Cardiac muscle cell (in vitro differentiated cells and primary cell): ENCODE measurements at regions not wholly inside any gene's neighbourhood (a gene's known extent, or its start where the extent isn't known, plus 50 kb on each side); places are given as distances from the start of the nearest gene placed in this dataset.

Experiments
- DNase-seq, 2 donors: peaks; one replicate each; pipeline versions ENCODE4 v3.0.0 to v3.0.0-alpha.2; 2010 to 2017; ENCODE audit warnings: low read depth in 1 of 2, low spot score in 1 of 2
- H3K27ac ChIP-seq: fragments of 200-600 bp; sonication (generic); 2 replicates; pipeline ENCODE4 v1.5.1; 2016
- H3K27me3 ChIP-seq: fragments of 200-600 bp; sonication (generic); 2 replicates; pipeline ENCODE4 v1.6.0; 2016; ENCODE audit warnings: control low read depth
- H3K36me3 ChIP-seq: fragments of 200-600 bp; sonication (generic); 2 replicates; pipeline ENCODE4 v1.5.1; 2016; ENCODE audit warnings: control low read depth
- H3K4me1 ChIP-seq: fragments of 200-600 bp; sonication (generic); 2 replicates; pipeline ENCODE4 v1.8.1; 2017; ENCODE audit warnings: low read depth, mild to moderate bottlenecking, mixed run types
- H3K4me3 ChIP-seq: fragments of 200-600 bp; sonication (generic); 2 replicates; pipeline ENCODE4 v1.5.1; 2016; ENCODE audit warnings: mild to moderate bottlenecking
- H3K9me3 ChIP-seq: fragments of 200-600 bp; sonication (generic); 2 replicates; pipeline ENCODE4 v1.5.1; 2017; ENCODE audit warnings: low read depth, mild to moderate bottlenecking, control low read depth
- CTCF ChIP-seq: IDR thresholded peaks from 2 replicates; pipeline ENCODE4 v1.5.1; 2012; ENCODE audit warnings: low read depth, mild to moderate bottlenecking, low read length

DNA sequence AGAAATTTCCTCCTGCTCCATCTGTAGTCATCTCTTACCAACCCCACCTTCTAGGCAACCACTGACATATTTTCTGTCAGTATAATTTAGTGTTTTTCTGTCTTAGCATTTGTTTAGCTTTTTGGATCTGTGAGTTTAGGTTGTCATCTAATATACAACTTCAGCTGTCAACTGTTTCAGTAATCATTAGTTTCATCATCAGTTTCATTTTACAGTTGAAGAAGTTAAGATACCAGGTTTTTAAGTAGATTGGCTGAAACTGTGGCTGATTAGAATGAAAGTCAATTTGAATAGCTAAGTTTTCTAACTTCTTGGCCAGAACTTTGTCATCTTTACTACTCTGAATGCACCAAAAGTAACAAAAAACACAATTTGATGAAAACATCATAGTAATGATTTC is 1957.3 kb downstream of the NCAM2 start:
- no peak overlapping the region for H3K4me3 ChIP-seq
- H3K27ac ChIP-seq: no peak overlapping the region
- TF ChIP-seq CTCF: no peak
- H3K4me1 ChIP-seq: no peaks in the 10 kb centered on the region
- DNase-seq: no peak
- H3K27me3 ChIP-seq: no peaks in the 10 kb centered on the region
- no peaks in the 10 kb centered on the region for H3K9me3 ChIP-seq
- no peaks in the 10 kb centered on the region for H3K36me3 ChIP-seq

GRCh38 chr21:22961258-22961657 is 1963.0 kb downstream of the NCAM2 start:
- Histone ChIP-seq H3K27ac (no peak overlapping the region), H3K27me3 (no peaks in the 10 kb centered on the region), H3K9me3 (no peaks in the 10 kb centered on the region), H3K4me1 (no peaks in the 10 kb centered on the region), H3K4me3 (no peak overlapping the region), H3K36me3 (no peaks in the 10 kb centered on the region)
- no peak for TF ChIP-seq CTCF
- no peak for DNase-seq

DNA sequence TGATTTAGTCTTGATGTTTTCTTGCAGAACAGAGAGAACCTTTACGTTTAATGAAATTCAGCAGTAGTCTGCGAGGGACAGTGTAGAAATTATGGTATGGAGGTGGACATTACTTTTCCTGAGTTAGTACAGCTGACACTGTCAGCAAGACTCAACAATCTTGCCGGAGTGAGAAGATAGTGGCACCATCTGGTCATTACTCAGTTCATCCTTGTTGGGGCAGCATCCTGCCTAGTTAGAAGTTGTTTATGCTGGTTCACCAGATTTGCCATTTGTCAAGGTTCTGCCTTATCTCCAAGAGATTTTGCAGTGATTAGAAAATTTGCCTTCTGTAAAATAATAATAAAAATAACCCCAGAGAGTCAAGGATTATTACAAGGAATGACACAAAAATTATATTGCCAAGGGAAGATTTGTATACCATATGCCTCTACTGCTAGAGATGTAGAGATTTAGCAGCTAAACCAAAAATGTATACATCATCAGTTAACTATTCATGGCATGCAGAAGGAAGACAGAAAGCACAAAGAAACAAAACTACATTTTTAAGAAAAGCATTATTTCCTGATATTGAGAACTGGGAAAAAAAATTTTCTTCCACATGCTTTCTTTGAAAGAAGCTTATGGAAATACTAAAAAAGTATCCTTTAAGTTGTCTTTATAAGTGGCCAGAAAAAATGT is 1967.4 kb downstream of the NCAM2 start:
- no peaks in the 10 kb centered on the region for H3K4me1 ChIP-seq
- no peak for TF ChIP-seq CTCF
- no peak overlapping the region for H3K27ac ChIP-seq
- H3K9me3 ChIP-seq: no peaks in the 10 kb centered on the region
- H3K36me3 ChIP-seq: no peaks in the 10 kb centered on the region
- H3K4me3 ChIP-seq: no peak overlapping the region
- DNase-seq: no peak
- no peaks in the 10 kb centered on the region for H3K27me3 ChIP-seq

GRCh38 chr21:22981819-22982218 is 1983.6 kb downstream of the NCAM2 start:
- Histone ChIP-seq H3K27me3 (no peaks in the 10 kb centered on the region), H3K4me1 (peaks cover 5% of the 10 kb centered on the region), H3K27ac (no peak overlapping the region), H3K9me3 (no peaks in the 10 kb centered on the region), H3K4me3 (no peak overlapping the region), H3K36me3 (no peaks in the 10 kb centered on the region)
- DNase-seq: no peak
- no peak for TF ChIP-seq CTCF

GRCh38 chr21:22993144-22993543 is 1994.9 kb downstream of the NCAM2 start:
- Histone ChIP-seq H3K4me3 (no peak overlapping the region), H3K27me3 (no peaks in the 10 kb centered on the region), H3K36me3 (no peaks in the 10 kb centered on the region), H3K27ac (no peak overlapping the region), H3K9me3 (no peaks in the 10 kb centered on the region), H3K4me1 (peaks cover 11% of the 10 kb centered on the region)
- peak in 1 of 2 donors; percentile 31 for DNase-seq
- TF ChIP-seq CTCF: no peak
